Left hindlimb (tissue), 1 donor: ENCODE measurements at regions not wholly inside any gene's neighbourhood (a gene's known extent, or its start where the extent isn't known, plus 50 kb on each side); places are given as distances from the start of the nearest gene placed in this dataset.
"Not testable (repeated sequence)": the region's sequence is repeated elsewhere in the genome, so short reads cannot be mapped to it uniquely, and the experiment has no call there.

Experiments used
- DNase-seq: peaks from one replicate; pipeline ENCODE4 v3.0.0-alpha.2; 2018

DNA sequence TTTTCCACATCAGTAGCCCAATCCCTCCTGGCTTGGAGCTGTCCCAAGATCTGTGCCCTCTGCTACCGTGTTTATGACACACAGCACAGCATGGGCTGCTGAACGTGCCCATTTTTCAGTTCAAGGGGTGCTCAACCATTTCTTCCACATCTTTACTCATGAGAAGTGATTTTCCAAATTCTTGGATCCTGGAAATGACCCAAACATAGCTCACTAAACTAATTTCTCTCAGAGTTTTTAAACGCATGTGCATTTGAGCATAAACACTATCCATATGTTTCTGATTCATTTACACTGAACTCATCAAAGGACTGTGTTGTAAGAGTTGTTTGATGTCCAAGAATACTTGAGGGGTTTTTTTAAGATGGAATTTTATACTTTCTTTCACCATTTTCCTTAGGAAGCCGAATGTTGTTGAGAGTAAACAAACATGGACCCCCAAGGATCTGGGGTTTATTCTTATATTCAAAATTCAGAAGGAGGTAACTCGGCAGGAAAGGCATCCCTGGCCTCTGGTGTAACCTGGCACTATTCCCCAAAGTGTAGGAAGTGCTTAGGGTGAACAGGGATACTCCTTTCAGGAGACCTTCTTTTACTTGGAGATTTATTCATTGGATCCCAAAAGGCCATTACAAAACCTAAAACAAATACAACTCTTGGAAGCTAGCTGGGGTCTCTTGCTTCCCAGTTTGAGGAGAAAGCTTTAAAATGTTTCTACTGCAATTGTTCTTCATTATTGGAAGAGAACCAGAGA, 215.0 kb downstream of the BMP4 start:
- DNase-seq = no peak

DNA sequence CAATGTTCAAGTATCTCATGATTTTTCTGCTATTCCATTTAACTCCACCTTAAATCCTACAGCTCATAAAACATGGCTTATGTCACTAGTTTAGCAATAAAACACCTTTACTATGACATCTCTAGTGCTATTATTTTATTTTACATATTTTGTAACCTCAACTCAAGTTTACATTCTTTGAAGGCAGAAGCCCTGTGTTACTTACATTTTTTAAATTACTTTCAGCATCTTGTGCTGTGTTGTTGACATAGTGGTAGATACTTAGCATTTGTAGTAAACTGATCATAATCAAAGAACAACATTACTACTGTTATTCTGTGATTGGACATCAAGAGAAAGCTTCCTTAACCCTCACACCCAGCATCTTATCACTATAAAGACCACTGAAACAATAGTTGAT, 216.1 kb downstream of the BMP4 start:
- no peak for DNase-seq

DNA sequence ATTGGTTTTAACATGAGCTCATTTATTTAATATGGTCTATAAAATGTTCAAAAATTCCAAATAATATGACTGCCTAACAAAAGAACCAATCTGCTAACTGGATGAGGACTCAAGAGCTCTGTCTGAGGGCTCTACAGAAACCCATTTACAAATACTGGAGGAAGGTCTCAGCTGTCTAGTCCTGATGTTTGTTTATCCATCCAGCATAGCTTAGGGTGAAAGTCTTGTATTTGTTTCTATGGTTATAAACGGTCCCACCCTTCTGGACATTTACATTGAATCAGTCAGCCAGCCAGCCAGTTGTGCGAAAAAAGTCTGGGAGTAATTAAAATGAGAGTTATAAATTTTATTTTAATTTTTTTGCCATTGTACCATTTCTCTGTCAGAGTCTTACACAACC, 220.7 kb downstream of the BMP4 start:
- DNase-seq = no peak

DNA sequence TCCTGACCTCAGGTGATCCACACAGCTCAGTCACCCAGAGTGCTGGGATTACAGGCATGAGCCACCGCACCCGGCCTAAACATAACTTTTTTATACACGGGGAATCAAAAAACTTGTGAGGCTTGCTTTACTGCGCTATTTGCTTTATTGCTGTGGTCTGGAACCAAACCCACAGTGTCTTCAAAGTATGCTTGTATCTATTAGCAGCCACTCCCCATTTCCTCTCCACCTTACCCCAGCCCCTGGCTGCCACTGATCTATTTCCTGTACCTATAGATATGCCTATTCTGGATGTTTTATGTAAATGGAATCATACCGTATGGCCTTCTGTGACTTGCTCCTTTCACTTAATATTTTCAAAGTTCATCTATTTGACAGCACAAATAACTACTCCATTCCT, 233.4 kb downstream of the BMP4 start:
- no peak for DNase-seq

DNA sequence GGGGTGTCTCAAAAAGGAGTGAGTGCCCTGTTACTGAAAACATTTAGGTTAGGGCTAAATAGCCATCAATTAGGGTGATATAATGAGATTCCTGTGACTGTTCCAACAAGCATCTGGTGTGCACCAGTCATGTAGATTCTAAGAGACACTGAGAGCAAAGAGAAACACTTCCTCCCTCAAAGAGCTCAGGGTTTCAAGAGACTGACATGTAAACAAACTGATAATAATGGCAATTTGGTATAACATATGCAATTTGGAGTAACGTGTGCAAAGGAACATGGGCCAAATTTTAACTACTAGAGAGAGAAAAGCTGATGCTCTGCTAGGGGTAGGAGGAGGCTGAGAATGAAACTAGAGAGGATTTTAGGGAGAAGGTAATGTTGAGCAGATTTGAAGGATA, 237.1 kb downstream of the BMP4 start:
- DNase-seq = no peak

DNA sequence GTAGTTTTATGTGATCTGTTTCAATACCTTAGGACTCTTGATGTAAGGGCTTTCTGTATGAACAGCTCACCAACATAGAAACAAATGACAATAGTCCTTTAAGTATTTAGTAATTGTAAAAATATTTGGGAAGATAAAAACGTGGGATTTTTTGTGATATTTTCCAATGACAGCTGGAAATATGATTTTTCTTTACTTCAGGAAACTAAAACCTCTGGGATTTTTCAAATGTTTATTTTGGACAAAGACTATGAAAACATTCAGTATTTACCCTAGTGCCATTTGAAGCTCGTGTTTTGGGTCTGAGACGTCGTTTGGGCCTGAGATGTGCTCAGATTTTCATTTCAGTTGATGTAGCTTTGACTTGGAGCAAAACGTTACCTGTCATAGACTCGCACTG, 240.0 kb downstream of the BMP4 start:
- DNase-seq = no peak

DNA sequence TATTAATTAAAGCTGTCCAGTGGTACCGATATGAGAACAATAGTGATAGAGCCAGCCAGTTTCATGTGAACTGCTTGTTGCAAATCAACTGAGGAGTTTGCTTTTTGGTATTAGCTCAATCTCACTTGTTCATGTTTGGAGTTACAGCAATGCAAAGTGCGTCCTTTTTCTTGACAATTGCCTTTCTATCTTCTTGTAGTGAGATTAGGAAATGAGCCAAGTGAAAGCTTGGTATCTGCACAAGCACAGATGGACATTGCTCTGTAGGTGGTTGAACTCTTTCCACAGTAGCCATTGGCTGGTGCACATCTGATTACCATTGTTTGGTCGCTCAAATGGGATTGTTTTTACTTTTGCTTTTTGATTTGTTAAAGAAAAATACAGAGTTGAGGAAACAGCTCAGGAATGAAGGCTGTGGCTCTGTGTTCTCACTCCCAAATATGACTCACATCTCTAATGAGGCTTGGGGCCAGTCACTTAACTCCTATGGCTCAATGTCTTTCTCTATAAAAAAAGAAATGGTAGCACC, 241.4 kb downstream of the BMP4 start:
- DNase-seq = no peak

DNA sequence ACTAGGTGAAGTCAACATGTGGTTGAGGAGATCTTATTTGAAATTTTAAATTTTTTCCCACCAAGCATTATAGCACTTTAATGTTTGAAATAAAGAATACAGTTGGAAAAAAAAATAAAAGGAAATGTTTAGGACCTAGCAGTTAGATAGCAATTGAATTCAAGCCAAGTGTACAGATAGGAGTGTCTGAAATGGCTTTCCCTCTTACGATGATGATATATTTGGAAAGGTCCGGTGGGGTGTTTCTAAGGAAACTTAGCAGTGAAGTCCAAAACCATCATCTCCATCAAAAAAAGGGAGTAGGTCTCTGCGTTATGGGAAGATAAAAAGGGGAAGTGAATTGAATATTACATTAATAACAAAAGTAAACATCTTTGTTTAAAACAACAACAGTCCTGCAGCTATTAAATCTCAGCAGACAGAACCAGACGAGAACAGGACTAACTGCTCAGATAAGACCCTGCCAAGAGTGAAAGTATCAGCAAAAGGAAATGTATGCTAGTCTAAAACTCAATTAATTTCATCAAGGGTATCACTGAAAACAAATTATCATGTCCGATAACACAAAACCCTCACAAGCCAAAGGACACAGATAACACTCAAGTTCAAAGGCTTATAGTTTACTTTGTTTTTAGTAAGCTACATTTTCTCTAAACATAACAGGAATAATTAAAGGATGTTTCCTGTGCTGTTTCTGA, 242.0 kb downstream of the BMP4 start:
- no peak for DNase-seq

DNA sequence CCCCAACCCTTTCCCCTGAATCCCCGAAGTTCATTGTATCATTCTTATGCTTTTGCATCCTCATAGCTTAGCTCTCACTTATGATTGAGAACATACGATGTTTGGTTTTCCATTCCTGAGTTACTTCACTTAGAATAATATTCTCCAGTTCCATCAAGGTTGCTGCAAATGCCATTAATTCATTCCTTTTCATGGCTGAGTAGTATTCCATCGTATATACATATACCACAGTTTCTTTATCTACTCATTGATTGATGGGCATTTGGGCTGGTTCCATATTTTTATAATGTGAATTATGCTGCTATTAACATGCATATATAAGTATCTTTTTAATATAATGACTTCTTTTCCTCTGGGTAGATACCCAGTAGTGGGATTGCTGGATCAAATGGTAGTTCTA, 243.7 kb downstream of the BMP4 start:
- not testable (repeated sequence) for DNase-seq

DNA sequence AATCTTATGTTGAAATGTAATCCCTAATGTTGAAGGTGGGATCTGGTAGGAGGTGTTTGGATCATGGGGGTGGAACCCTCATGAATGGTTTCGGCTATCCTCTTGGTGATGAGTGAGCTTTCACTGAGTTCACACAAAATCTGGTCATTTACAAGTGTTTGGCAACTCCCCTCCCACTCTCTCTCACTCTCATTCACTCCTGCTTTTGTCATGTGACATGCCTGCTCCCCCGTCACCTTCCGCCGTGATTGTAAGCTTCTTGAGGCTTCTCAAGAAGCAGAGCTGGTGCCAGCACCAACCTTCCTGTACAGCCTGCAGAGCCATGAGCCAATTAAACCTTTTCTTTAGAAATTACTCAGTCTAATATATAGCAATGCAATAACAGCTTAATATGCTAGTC, 245.4 kb downstream of the BMP4 start:
- DNase-seq = no peak

DNA sequence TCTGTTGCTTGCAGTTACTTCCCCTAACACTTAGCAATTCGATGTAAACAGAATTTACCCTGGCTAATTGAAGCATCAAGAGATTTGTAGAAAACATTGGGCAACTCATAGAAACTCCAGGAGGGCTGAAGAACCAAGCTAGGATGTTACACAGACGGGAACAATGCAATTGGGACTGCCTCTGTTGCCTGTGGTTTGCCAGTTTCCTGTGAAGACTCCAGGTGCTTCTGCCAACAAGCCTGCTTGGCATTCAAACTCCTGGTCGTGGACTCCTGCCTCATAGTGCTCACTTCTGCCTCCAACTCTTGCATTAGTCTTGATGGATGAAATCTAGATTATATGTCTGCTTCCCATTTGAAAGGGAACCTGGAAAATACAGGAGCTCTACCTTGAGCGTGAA, 246.0 kb downstream of the BMP4 start:
- no peak for DNase-seq

DNA sequence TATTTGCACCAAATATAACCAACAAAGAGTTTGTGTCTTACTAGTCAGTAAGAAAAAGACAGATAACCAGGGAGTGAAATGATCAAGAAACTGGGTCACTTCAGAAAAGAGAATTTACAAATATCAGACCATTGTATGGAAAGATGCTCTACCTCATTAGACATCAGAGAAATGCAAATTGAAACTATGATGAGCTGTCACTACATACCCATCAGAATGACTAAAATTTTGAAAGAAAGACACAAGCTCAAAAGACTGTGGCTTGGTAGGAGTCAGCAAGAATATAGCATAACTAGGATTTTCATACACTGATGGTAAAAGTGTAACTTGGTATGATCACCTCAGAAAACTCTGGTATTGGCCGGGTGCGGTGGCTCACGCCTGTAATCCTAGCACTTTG, 247.2 kb downstream of the BMP4 start:
- DNase-seq = no peak

DNA sequence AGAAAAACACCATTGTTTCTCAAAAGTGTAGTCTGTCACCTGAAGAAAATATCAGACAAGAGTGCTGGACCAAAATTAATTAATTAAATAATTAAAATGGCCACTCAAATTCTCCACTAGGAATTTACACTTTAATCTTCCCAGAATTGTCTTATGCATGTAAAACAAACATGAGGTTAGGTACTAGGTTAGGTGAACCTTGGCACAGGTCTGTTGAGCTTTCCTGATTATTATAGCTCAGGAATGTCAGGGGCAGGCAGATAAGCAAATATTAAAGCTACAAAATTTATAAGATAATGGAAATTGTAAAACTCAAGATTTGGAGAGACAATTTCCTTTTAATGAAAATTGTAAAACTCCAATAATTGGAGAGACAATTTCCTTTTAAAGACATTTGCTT, 253.2 kb downstream of the BMP4 start:
- no peak for DNase-seq

DNA sequence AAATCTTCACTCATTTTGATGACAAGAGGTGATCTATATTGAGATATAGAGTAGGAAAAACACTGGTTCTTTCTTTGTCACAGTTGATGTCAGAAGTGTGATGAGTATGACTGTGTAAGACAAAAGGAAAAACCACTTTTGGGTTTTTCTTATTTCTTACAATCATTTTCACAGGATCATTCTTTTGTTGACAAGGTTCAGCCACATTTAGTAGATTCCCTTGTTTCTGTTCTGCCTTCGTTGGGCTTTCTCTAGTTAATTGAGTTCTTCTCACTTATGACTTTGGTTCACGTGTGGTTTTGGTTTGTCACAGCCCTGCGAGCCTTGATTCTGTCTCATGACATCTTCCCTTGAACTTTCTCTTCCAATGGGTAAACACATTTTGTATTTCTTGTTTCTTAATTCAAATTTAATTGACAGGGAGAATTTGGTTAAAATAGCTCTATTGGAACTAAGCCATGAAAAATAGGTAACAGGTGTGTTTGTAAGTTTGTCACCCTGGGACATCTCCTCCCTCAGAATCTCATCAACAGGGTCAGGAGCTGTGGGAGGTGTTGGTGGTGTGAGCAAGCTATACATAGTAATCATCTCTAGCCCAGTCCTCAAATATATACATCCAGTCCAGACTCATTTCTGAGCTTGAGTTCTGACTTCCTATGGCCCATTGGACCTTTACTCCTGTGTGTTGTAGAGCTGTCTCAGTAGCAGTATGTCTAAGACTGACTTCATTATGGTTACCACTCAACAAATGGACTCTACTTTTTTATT, 255.3 kb downstream of the BMP4 start:
- DNase-seq = no peak

DNA sequence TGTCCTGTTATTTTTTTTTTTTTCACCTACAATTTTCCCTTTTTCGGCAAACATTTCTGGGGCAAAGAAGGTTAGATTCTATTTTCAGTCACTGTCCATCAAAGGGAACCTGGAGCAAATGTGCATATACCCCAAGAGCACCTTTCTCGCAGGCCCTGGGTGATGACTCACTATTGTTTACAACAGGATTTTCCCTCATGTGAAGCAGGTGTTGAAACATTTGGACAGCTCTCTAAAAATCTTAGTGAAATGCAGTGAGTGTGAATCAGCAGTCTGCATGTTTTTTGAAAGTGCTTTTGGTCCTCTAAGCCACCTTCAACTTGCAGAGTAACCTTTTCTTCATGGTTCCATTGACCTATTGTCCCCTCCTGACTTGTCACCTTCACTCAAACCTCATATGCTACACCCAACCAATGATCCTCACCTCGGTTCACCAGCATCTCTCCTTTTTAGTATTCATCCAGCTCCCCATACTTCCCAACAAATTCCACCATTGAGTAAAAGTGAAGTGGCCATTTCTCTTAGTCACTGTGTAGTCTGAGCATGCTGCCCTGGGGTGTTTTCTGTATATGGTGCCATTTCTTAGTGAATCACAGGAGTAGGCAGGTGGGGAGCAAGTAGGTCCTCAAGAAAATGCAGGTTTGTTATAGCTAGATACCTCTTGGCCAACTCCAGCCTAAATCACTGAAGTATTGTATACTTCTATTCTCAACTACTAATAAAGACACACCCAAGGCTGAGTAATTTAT, 260.2 kb downstream of the BMP4 start:
- DNase-seq = no peak

DNA sequence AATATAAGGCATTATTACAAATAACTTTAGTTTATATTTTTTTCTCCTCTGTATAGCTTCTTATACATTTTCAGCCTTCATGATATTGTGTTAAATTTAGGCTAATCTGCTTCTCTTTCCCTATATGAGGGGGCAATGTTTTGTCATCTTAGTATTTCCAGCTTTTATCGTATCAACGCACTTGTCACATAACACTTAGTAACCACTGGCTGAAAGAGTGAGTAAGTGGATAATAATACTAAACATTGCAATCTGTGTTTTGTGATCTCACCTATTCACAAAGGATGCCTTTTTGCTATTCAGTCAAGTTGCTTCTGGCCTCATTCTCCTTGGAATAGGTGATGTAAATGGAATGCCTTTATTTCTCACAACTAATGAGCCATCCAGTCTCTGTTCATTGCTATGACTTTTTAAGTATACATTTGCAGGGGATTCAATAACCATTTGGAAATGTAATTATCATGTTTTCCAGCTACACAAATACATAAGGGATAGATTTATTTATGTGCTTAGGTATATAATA, 260.9 kb downstream of the BMP4 start:
- no peak for DNase-seq

DNA sequence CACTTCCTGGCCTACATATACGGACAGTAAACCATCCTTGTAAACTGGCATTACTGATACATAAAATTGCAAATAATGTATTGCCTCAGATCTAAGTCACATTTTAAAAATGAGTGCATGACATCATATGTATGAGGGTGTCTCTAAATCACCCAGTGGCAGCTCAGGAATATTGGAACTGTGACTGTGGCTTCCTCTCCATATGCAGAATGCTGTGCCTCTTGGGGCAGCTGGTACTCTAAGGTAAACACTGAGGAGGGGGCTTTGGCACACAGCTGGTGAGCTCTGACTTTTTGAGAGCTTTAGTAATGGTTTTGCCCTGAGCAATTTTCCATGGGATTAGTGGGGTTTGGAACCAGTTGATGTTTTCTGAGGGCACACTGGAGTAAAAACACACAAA, 263.7 kb downstream of the BMP4 start:
- no peak for DNase-seq

DNA sequence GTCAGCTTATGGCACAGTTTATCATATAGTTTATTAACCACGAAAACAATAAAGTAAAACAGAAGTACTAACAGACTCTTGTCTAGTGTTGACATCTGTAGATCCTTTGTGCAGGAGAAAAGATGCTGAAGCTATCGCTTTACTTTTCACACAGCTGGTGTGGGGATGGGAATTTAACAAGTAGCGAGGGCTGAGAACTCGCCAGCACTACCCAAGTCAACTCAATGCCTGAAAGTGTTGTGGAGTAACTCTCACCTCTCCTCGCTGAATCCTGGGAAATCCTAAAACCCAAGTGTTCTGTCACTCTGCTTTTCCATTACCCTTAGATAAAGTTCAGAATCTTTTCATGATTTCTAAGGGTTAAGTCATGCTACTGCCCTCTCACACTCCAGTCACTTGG, 264.2 kb downstream of the BMP4 start:
- no peak for DNase-seq

DNA sequence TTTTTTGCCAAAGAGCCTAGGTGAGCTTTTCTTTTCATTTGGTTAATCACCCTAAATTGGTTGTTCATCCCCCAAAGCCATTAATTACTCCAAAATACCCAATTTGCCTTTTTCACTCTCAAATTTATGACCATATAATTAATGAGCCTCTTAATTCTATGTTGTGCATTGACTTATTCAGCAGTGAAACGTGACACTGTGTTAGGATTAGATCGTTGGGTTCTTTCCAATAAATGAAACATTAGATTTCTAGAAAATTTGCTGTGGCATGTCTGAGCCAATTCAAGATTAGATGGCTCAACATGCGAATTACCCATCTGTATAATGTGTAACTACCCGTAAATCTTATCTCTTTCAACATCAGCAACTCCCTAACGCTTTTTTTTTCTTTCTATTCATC, 273.4 kb downstream of the BMP4 start:
- DNase-seq = no peak

DNA sequence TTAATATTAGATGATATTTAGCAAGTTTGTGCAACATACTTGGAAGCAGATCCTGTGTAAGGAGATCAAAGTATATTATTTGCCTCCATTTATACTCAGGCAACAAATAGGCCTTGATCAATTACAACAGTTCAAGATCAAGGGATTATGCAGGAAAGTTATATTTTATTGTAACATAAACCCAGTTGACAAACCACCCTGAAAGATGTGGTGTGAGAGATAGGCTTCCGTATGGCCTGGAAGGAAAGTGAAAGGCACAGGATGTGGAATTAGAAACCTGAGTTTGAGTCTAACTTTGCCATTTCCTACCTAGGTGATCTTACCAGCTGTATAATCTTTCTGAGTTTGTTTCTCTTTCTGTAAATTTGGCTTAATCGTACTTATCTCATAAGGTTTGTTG, 284.1 kb downstream of the BMP4 start:
- DNase-seq = no peak

DNA sequence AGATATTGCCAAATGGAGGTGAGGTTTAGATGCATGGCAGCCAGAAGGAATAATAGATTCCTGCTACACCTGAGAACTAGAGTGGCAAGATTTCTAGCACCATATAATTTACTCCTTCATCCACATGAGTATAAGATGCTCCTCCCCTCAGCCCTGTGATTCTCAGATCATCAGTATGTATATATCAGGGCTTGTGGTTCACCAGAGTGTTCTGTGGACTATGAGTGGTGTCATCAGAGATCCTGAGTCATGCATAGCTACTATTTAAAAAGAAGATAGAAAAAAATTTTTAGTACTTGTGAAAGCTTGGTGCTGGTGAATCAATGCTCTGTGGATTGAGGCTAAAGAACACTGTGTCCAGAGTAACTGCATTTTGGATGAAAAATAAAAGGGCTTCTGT, 285.9 kb downstream of the BMP4 start:
- DNase-seq = no peak

DNA sequence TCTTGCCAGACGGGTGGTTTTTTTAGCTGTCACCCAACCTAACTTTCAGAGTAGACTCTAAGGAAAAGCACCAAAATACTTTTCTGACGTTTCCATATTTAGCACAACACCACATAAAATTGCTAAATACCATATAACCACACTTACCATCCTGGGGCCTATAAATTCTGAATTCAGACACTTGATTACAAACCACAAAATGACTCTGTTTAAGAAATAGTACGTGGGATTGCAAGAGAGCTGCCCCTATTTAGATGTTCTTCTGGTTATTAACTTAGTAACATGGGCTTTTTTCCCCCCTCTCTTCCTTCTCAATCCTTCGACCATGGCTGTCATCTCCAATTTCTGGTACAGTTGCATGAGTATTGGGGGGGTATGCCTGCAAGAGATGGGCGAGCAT, 287.7 kb downstream of the BMP4 start:
- DNase-seq = no peak

DNA sequence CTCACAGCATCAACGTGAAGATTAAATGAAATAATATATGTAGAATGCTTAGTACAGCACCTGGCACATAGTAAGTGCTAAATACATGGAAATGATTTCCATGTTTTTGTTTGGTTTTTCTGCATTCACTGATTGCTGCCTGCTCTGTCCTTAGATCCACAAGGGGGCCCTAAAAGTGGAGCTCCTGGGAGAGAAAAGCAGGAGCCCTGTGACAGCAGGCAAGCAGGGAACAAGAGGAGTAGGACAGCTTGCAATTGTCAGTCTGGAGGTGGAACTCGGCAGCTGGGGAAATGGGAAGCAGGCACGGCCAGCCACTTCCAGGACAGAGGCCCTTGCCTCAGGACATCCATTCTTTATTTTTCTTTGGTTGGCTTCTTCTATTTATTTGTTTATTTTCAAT, 292.9 kb downstream of the BMP4 start:
- no peak for DNase-seq
